HG03135 (cell line): ENCODE measurements at regions not wholly inside any gene's neighbourhood (a gene's known extent, or its start where the extent isn't known, plus 50 kb on each side); places are given as distances from the start of the nearest gene placed in this dataset.

Experiments
- ATAC-seq: cut with Tn5 transposase; IDR thresholded peaks from one replicate; pipeline ENCODE4 v1.9.1; 2021; ENCODE audit warnings: mild to moderate bottlenecking, moderate library complexity; ENCODE audit not compliant: unreplicated experiment

DNA sequence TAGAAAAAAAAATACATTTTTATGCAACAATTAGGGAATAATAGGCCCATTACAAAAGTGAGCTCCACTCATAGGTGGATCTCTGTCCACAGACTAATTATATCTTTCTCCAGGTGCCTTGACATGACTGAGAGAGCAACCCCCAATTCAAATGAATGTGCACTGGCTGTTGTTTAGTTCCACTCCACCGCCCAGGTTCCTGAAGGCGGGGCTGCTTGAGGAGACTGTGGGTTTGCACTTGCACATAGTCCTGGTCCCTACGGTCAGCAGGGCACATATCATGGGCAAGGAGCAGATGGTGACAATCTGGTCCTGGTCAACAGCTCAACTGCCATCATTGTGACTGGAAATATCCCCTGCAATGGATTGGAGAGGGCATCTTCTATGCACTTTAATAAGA is 195.6 kb upstream of the PWP1 start:
- no peak for ATAC-seq

DNA sequence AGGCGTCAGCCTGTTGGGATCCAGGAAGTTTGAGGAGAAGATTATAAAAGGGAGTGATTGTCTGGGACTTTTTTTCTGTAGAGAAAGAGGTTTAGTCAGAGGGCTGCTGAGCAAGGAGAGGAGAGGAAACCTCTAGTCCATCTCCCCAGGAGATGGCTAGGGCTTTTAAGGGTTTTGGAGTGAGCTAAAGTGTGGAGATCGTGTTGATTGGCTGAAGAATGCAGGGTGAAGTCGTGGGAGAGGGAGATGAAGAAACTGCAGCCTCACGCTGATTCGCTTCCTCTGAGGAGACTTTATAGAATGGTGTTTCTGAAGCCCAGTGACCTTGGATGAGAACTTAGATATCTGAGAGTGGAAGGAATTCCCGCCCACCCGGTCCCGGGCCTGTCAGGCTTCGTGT is 193.7 kb upstream of the PWP1 start:
- ATAC-seq: no peak

- no peak for ATAC-seq
These were observed 193.0 kb upstream of the PWP1 start for GRCh38 chr12:107492393-107493134.

- ATAC-seq: no peak
These were observed 192.5 kb upstream of the PWP1 start for GRCh38 chr12:107493135-107493494.

GRCh38 chr12:107493666-107494065 is 191.9 kb upstream of the PWP1 start:
- ATAC-seq: no peak

- ATAC-seq: no peak
These were observed 191.3 kb upstream of the PWP1 start for GRCh38 chr12:107494331-107494730.

GRCh38 chr12:107495604-107496003 is 190.0 kb upstream of the PWP1 start:
- no peak for ATAC-seq

GRCh38 chr12:107497231-107497630 is 188.4 kb upstream of the PWP1 start:
- no peak for ATAC-seq

- ATAC-seq: no peak
These were observed 185.3 kb upstream of the PWP1 start for GRCh38 chr12:107500307-107500706.

DNA sequence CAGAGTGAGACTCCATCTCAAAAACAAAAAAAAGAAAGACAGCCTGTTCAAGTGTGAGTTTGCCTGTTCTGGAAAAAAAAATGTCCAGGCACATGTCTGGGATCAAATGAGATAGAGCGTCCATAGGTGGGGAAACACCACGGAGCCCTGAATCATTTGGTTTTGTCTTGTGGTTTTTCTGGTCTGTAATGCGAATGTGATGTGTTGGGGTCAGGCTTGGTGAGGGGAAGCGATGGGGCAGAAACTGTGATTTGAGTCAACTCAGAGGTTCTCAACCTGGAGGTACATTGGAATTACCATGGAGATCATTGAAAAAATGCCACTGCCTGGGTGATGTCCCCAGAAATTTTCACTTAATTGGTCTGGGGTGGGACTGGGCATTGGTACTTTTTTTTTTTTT is 183.9 kb upstream of the PWP1 start:
- no peak for ATAC-seq

- no peak for ATAC-seq
These were observed 182.3 kb upstream of the PWP1 start for GRCh38 chr12:107503129-107503855.

DNA sequence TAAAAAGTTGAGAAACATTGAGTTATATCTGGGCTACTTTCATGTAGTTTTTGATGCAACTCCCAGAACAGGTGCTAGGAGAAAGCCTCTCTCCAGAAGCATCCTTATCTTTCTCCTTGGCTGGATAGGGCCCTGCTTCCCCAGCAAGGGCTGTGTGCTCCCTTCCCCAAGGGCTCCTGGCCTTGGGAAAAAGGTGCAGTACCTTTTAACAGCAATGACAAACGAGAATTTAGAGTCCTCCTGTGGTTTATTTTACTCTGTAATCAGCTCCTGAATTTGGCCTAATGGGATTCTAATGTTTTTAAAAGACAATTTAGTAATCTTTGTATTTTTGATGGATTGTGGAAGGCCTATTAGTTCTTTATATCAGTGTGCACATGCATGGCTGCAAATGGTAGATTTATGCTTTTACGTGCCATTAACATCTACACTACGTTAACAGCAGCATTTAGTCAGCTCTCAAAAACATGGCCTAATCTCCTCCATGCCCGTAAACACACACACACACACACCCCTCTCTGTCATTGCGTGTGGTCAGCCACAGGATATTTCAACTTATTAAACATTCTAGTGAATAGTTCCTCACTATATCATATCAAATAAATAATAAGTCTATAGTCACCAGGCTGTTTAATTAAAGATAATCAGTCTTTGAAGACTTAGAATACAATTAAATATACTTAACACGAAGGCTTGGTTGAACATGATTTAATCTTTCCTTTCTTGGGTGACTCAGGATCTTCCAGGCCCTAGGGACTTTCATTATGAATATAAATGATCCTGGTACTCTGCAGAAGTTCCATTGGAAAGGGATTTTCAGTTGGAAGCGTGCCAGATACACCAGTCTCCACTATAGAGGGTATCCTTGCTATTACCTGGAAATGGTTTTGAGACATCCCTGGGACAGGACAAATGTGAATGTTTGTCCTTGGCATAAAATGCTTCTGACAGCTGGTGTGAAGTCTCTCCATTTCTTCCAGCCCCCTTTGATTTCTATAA is 181.4 kb upstream of the PWP1 start:
- no peak for ATAC-seq

GRCh38 chr12:107509421-107509820 is 176.2 kb upstream of the PWP1 start:
- no peak for ATAC-seq

DNA sequence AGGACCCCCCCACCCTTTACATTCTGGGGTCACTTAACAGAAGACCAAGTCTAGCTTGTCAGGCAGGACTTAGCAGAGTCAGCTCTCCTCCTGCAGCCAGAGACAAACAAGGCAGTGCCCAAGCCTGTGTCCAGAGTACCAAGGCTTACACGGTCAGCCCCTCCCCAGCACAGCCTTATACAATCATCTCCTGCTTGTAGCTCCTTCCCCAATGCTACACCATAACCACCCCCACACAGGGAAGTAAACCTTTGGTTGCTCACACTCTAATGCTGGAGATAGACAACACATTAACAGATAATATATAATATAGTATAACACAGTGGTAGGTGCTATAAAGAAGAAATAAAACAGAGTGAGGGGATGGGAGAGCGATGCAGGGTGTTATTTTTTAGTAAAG is 175.4 kb upstream of the PWP1 start:
- ATAC-seq: no peak

GRCh38 chr12:107511292-107511691 is 174.3 kb upstream of the PWP1 start:
- no peak for ATAC-seq

DNA sequence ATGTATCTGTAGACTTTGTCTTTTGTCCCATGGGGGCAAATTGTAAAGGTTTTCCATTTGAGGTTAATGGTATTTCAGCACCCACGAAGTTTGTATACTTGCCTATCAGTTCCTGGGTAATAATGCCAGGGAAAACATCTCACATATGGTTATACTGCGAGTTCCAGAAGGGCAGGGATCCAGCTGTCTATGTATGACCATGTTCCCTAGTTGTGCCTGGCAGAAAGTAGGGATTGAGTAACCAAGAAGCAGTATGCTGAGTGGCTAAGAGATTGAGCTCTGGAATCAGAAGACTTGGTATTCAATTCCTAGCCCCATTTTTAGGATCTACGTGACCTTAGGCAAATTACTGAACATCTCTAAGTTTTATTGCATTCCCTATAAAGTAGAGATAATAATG is 173.2 kb upstream of the PWP1 start:
- ATAC-seq: no peak

DNA sequence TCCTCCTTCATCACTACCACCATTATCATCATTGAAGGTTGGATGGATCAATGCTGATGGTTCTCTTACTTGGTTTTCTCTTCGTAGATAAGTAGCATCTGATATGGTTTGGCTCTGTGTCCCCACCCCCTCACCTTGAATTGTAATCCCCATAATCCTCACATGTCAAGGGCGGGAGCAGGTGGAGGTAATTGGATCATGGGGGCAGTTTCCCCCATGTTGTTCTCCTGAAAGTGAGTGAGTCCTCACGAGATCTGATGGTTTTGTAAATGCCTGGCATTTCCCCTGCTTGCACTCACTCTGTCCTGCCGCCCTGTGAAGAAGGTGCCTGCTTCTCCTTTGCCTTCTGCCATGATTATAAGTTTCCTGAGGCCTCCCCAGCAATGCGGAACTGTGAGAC is 172.4 kb upstream of the PWP1 start:
- no peak for ATAC-seq

DNA sequence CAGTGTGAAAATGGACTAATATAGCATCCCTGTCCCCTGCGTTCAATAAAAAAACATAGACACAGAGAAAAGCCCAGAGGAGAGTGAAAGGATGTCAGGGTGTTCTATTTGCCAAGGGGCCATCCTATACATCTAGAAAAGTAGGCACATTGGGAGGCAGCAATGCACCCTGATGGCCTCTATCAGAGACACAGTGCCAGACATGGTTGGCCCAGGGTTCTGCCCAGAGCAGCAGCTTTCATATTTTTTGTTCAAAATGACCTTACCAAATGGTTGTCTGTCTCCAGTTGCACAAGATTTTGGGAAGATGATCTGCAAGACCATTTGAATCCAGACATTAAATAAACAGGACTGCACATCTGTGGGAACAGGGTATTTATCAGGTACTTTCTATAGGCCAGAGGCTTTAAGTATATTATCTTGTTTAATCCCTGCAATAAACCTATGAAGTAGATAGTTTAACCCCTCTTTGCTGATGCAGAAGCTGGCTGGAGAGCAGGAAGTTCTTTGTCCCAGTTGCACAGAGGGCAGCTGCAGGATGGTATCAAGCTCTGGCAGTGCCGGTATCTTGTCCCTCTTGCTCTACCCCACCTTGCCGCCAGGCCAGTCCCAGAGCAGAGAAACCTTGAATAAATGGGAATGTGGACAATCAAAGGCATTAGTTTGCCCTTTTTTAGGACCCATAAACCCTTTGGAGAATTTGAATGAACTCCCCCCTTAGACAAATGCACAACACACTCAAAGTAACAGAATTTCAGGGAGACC is 171.8 kb upstream of the PWP1 start:
- no peak for ATAC-seq

DNA sequence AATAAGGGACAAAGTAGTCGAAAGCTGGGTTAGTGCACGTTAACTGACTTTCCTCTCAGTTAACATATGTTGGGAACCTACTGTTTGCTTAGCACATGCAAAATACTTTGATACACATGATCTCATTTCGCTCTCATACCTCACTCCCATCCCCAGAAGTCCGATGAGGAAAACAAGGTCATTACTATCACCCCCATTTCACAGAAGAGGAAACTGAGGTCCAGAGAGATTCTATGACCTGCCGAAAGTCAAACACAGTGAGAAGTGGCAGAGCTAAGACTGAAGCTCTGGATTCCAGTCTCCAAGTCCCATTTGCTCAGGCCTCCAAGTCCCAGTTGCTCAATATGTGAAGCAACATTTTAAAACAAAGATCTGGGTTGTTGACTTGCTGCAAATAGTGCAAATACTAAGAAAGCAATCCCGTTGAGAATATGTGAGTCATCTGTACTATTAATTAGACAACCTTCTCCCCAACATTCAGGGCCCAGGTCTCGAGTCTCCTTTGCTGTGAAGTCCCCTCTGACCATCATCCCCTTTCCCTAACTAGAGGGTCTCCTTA is 170.6 kb upstream of the PWP1 start:
- no peak for ATAC-seq

- ATAC-seq: no peak
These were observed 170.1 kb upstream of the PWP1 start for GRCh38 chr12:107515446-107515958.
